ENCODE measurements at regions not wholly inside any gene's neighbourhood (a gene's known extent, or its start where the extent isn't known, plus 50 kb on each side); places are given as distances from the start of the nearest gene placed in this dataset.

- H3K4me3 ChIP-seq (ENCODE audit: control insufficient read depth, low read depth, low read length), result no peak overlapping the region
- no peak for DNase-seq (ENCODE audit: low read depth)
- TF ChIP-seq, protein P1, sequence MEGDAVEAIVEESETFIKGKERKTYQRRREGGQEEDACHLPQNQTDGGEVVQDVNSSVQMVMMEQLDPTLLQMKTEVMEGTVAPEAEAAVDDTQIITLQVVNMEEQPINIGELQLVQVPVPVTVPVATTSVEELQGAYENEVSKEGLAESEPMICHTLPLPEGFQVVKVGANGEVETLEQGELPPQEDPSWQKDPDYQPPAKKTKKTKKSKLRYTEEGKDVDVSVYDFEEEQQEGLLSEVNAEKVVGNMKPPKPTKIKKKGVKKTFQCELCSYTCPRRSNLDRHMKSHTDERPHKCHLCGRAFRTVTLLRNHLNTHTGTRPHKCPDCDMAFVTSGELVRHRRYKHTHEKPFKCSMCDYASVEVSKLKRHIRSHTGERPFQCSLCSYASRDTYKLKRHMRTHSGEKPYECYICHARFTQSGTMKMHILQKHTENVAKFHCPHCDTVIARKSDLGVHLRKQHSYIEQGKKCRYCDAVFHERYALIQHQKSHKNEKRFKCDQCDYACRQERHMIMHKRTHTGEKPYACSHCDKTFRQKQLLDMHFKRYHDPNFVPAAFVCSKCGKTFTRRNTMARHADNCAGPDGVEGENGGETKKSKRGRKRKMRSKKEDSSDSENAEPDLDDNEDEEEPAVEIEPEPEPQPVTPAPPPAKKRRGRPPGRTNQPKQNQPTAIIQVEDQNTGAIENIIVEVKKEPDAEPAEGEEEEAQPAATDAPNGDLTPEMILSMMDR (IDR thresholded peaks at IDR 0.05; ENCODE audit: control insufficient read depth, insufficient read depth, low read depth, low read length, missing control alignments), result no peak
Measured at GRCh38 chr1:209412566-209412965, 170.9 kb upstream of the CAMK1G start.

DNA sequence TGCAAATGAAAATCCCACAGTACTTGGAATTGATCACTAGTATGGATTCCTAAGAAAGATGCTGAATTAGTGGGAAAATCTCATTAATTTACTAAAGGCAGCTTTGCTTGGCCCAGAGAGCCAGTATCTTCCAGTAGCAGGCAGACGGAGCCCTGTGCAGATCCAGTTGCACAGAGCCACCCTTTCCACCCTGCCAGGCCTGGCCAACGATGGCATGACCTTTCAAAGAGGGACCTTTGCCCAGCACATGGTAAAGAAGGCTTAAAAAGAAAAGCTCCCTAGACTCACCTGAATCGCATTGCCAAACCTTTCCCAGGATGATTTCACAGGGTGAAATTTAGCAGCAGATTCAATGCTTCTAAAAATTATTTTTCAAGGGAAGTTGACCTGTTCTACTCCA lies 170.5 kb upstream of the CAMK1G start:
- TF ChIP-seq, protein P1 (IDR thresholded peaks at IDR 0.05; ENCODE audit: control insufficient read depth, insufficient read depth, low read depth, low read length, missing control alignments), result no peak
- no peak overlapping the region for H3K4me3 ChIP-seq (ENCODE audit: control insufficient read depth, low read depth, low read length)

DNA sequence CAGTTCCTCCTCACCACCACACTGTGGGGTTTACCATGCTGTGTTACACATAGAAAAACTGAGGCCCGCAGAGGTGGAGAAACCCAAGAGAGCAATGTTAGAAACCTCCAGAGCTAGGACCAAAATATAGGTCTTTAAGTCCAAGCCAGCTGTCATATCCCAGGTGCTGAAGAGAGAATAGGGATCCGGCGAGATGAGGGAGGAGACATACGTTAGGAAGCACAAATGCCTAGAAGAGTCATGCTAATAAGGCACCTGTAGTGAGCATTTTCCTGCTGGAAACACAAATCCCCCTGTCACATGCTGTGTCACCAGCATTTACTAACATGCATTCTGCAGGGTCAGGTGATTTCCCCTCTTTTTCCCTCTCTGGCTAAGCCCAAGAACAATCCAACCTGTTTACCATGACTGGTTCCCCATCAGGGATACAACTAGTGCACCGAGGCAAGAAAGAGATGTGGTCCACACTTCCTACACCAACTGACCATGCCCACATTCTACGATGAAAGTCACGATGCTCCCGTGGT lies 168.6 kb upstream of the CAMK1G start:
- H3K4me3 ChIP-seq (ENCODE audit: control insufficient read depth, low read depth, low read length), result no peak overlapping the region
- no peak for DNase-seq (ENCODE audit: low read depth)
- TF ChIP-seq, protein P1 (IDR thresholded peaks at IDR 0.05; ENCODE audit: control insufficient read depth, insufficient read depth, low read depth, low read length, missing control alignments), result no peak

More for the DNA sequence above, 170.5 kb upstream of the CAMK1G start:
- no peak for DNase-seq (ENCODE audit: low read depth)

DNA sequence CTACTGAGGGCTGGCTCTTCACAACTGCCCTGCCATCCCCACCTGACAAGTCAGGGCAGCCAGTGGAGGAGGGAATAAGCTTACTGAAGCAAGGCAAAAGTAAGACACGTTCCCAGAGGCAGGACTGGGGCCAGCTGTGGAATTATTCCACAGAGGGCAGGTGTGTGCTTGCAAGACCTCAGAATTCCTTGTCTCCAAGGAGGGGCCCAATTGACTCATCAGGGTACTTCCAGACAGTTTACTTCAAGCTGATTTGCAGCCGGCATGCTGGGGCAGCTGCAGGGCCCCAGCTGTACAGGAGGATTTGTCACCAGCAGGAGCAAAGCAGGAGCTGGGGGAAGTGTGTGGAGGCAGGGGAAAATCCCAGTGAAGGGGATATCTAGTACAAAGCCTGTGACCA lies 167.5 kb upstream of the CAMK1G start:
- DNase-seq (ENCODE audit: low read depth), result no peak
- TF ChIP-seq, protein P1 (IDR thresholded peaks at IDR 0.05; ENCODE audit: control insufficient read depth, insufficient read depth, low read depth, low read length, missing control alignments), result no peak
- no peak overlapping the region for H3K4me3 ChIP-seq (ENCODE audit: control insufficient read depth, low read depth, low read length)

DNA sequence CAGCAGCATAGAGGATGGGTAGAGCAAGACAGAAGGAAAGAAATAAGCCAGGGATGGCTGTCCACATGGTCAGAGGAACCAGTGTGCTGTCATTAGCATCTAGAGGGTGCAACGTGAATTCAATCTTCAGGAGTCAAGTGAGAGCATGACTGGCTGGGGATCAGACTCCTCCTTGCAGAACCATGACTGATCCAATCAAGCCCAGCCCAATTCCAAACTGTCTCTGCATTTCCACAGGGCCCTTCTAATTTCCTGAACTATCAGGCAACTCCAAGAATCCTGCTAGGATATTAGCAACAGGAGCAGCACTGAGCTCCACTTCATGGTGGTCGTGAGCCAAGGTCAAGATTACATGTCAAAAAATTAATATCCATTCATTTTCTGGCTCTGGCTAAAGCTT lies 166.8 kb upstream of the CAMK1G start:
- no peak overlapping the region for H3K4me3 ChIP-seq (ENCODE audit: control insufficient read depth, low read depth, low read length)

GRCh38 chr1:209417761-209418160 lies 165.8 kb upstream of the CAMK1G start:
- no peak overlapping the region for H3K4me3 ChIP-seq (ENCODE audit: control insufficient read depth, low read depth, low read length)
- TF ChIP-seq, protein P1 (IDR thresholded peaks at IDR 0.05; ENCODE audit: control insufficient read depth, insufficient read depth, low read depth, low read length, missing control alignments), result no peak
- no peak for DNase-seq (ENCODE audit: low read depth)

More for the DNA sequence above, 166.8 kb upstream of the CAMK1G start:
- DNase-seq (ENCODE audit: low read depth), result no peak
- TF ChIP-seq, protein P1 (IDR thresholded peaks at IDR 0.05; ENCODE audit: control insufficient read depth, insufficient read depth, low read depth, low read length, missing control alignments), result no peak

- no peak for DNase-seq (ENCODE audit: low read depth)
- H3K4me3 ChIP-seq (ENCODE audit: control insufficient read depth, low read depth, low read length), result no peak overlapping the region
Measured at GRCh38 chr1:209420276-209420675, 163.2 kb upstream of the CAMK1G start.

More at GRCh38 chr1:209420276-209420675, 163.2 kb upstream of the CAMK1G start:
- TF ChIP-seq, protein P1 (IDR thresholded peaks at IDR 0.05; ENCODE audit: control insufficient read depth, insufficient read depth, low read depth, low read length, missing control alignments), result no peak

Measured in AG09309 (cell line).